Hippocampal formation (tissue), 2 donors: ENCODE measurements at regions not wholly inside any gene's neighbourhood (a gene's known extent, or its start where the extent isn't known, plus 50 kb on each side); places are given as distances from the start of the nearest gene placed in this dataset.

ENCODE experiments used
- DNase-seq, 2 donors: peaks; one replicate each; lab custom pipeline; 2025; lab: John Stamatoyannopoulos, UW

- no peak for DNase-seq
Measured at GRCh38 chr4:35025152-35025834, 1219.0 kb downstream of the ARAP2 start.

GRCh38 chr4:35038079-35038805 is 1206.1 kb downstream of the ARAP2 start:
- DNase-seq, result no peak

GRCh38 chr4:35038845-35039244 is 1205.5 kb downstream of the ARAP2 start:
- no peak for DNase-seq

DNA sequence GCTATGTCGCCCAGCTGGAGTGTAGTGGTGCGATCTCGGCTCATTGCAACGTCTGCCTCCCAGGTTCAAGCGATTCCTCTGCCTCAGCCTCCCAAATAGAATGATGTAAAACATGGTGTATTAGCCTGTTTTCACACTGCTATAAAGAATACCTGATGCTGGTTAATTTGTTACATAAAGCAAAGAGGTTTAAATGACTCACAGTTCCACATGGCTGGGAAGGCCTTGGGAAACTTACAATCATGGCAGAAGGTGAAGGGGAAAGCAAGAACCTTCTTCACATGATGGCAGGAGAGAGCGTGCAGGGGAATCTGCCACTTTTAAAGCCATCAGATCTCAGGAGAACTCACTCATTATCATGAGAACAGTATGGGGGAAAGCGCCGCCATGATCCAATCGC is 1191.8 kb downstream of the ARAP2 start:
- DNase-seq, result no peak

- DNase-seq, result no peak
Measured at GRCh38 chr4:35063031-35063570, 1181.2 kb downstream of the ARAP2 start.

GRCh38 chr4:35066406-35066805 is 1177.9 kb downstream of the ARAP2 start:
- no peak for DNase-seq

GRCh38 chr4:35080799-35081198 is 1163.5 kb downstream of the ARAP2 start:
- DNase-seq, result no peak

DNA sequence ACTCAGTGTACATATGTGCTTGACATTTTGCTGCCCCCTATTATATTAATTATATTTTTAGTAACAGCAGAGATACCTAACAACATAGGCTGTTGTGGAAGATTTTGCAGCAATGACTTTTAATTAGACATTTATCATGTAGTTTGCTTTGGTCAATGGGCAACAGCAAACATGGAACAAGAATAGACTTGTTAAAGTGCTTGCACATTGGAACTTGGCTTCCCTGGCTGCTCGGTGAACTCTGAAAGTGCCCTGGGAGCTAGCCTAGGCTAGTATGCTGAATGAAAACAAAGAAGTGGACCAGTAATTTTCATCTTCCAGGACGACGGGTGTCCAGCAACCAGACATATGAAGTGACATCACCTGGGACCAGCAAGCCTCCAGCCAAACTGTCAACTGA is 1157.1 kb downstream of the ARAP2 start:
- DNase-seq, result no peak

DNA sequence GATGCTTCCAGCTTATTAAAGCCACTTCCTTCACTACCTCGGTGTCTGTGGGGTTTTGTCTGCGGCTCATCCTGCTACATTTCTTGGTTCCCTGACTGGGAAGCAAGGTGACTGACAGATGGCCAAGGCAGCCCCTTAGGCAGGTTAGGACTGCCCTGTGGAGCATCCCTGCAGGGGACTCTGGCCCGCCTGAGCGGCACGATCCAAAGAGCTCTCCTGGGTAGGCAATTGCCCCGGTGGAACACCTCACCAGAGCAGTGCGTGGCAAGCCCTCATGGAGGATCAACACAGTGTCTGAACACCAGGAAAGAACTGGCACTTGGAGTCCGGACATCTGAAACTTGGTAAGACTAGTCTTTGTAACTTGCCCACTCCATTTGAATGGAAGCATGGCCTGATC is 1143.4 kb downstream of the ARAP2 start:
- DNase-seq, result no peak

GRCh38 chr4:35102066-35102465 is 1142.2 kb downstream of the ARAP2 start:
- DNase-seq, result no peak

DNA sequence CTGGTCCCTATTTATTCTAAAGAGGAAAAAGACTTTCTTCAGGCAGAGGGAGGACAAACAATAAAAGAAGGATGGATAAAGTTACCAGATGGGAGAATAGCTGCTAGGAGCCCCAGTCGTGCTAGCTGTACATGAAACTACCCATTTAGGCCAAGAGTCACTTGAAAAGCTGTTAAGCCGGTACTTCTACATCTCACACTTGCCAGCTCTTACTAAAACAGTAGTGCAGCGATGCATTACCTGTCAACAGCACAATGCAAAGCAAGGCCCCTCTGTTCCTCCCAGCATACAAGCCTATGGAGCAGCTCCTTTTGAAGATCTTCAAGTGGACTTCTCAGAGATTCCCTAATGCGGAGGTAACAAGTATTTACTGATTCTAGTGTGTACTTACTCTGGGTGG is 1138.8 kb downstream of the ARAP2 start:
- DNase-seq, result no peak

DNA sequence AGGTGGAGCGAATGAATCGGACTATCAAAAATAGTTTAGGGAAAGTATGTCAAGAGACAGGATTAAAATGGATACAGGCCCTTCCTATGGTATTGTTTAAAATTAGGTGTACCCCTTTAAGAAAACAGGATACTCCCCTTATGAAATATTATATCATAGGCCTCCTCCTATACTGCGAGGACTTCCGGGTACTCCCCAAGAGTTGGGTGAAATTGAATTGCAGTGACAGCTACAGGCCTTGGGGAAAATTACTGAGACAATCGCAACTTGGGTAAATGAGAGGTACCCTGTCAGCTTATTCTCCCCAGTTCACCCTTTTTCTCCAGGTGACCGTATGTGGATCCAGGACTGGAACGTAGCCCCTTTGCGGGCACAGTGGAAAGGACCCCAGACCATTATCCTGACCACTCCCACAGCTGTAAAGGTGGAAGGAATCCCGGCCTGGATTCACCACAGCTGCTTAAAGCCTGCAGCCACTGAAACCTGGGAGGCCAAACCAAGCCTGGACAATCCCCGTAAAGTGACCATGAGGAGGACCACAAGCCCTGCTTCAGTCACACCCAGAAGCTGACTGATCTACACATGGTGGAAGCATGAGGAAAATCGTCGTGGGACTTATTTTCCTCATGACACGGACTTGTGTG is 1138.1 kb downstream of the ARAP2 start:
- no peak for DNase-seq

GRCh38 chr4:35124106-35124505 is 1120.2 kb downstream of the ARAP2 start:
- DNase-seq, result no peak

DNA sequence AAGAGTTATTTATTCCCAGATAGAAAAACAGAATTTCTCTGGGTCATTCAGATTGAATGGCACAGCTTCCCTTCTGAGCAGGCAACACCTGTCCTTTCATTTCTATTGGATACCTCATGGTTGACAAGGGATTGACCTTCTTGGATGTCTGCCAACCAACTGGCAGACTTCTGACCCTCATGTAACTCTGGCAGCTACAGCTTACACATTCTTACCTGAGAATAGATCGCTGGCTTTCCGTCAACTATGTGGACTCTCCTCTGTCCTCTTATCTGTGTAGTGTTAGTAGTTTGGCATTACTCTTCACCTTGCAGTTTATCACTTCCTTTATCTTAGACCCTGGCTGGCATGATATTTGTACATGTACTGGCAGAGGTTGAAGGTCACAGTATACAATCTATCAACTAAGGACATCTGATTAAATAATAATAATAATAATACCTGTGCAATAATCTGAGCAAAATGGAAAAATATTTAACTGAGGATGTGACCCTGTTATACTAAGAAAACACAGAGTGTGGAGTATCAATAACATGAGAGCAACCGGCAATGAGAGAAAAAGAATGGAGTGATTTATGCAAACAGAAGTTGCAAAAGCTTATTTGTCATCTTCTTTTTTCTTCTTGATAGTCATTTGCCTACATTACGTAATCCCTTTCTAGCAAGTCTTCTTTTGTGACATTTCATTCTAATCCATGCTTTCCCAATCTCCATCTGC is 1118.2 kb downstream of the ARAP2 start:
- no peak for DNase-seq

DNA sequence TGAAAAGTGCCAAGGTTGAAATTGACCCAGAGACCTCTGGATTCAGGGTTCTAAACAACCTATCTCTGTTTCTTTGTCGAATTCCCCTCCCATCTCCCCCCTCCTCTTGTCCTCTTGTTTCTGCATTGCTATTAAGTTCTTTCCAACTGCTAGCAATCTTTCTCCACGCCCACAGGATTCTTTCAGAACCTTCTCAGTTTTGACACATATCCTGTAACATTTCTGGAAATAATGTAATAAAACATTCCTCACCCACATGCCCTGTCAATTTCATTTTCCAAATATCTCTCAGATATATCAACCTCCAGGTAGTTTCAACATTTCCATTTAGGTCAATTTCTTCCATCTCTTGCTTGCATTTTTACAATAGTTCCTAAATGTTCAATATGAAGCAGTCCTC is 1105.9 kb downstream of the ARAP2 start:
- DNase-seq, result no peak

DNA sequence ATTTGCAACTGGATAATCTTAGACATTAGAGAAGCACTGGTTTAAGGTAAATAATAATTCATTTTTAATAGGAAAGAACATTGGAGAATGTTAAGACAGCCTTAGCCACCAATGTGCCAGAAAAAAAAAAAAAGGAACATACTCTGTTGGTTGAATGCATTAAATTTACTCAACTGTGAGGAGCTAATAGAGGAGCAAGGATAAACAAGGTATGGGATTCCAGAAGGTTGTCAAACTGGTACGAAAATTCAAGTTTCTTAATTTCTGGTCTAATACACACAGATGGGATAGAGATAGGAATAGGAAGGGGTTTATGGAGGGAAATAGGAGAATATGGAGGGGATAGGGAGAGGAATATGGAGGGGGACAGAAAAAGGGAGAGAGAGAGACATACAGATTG is 1096.6 kb downstream of the ARAP2 start:
- DNase-seq, result no peak

- DNase-seq, result no peak
Measured at GRCh38 chr4:35151816-35152572, 1092.3 kb downstream of the ARAP2 start.

GRCh38 chr4:35163168-35163567 is 1081.1 kb downstream of the ARAP2 start:
- DNase-seq, result no peak

- no peak for DNase-seq
Measured at GRCh38 chr4:35164063-35164462, 1080.3 kb downstream of the ARAP2 start.

DNA sequence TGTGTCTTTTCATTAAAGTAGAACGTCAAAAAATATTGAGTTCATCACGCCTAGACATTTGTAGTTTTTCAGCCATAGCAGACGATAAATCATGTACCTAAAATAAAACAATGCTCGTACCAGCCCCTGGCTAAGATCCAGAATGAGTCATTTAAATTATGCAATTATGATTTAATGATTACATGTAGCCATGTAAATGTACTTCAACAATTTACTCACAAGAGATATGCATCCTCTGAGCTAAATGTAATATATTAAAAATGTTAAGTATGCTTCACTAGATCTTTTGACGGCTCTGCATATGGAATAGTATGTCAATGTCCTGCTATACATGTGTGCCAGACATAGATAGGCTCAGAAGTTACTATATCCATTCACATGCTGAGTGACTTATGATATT is 1077.8 kb downstream of the ARAP2 start:
- DNase-seq, result no peak

GRCh38 chr4:35167385-35167784 is 1076.9 kb downstream of the ARAP2 start:
- DNase-seq, result no peak

- no peak for DNase-seq
Measured at GRCh38 chr4:35175487-35175886, 1068.8 kb downstream of the ARAP2 start.
